NCI-H1436 (cell line): ENCODE measurements at regions not wholly inside any gene's neighbourhood (a gene's known extent, or its start where the extent isn't known, plus 50 kb on each side); places are given as distances from the start of the nearest gene placed in this dataset.

Experiments
- DNase-seq: peaks from one replicate; lab custom pipeline; 2025; lab: John Stamatoyannopoulos, UW

- no peak for DNase-seq
Observed at GRCh38 chr1:29865051-29865450, 628.7 kb downstream of the PTPRU start.

GRCh38 chr1:29864431-29865022 lies 628.2 kb downstream of the PTPRU start:
- DNase-seq = no peak

- no peak for DNase-seq
Observed at GRCh38 chr1:29861922-29862321, 625.6 kb downstream of the PTPRU start.

- no peak for DNase-seq
Observed at GRCh38 chr1:29861446-29861845, 625.1 kb downstream of the PTPRU start.

- no peak for DNase-seq
Observed at GRCh38 chr1:29860681-29861080, 624.4 kb downstream of the PTPRU start.

GRCh38 chr1:29860056-29860455 lies 623.7 kb downstream of the PTPRU start:
- peak; percentile 94 for DNase-seq

GRCh38 chr1:29859126-29859525 lies 622.8 kb downstream of the PTPRU start:
- no peak for DNase-seq

GRCh38 chr1:29858646-29859045 lies 622.3 kb downstream of the PTPRU start:
- no peak for DNase-seq

- no peak for DNase-seq
Observed at GRCh38 chr1:29856340-29857114, 620.2 kb downstream of the PTPRU start.

- DNase-seq = peak; percentile 47
Observed at GRCh38 chr1:29855561-29856160, 619.3 kb downstream of the PTPRU start.

GRCh38 chr1:29854700-29855276 lies 618.5 kb downstream of the PTPRU start:
- DNase-seq = no peak

- DNase-seq = peak; percentile 89
Observed at GRCh38 chr1:29853716-29854330, 617.5 kb downstream of the PTPRU start.

GRCh38 chr1:29852248-29852647 lies 615.9 kb downstream of the PTPRU start:
- no peak for DNase-seq

GRCh38 chr1:29851691-29852090 lies 615.4 kb downstream of the PTPRU start:
- DNase-seq = peak; percentile 36

GRCh38 chr1:29849991-29850757 lies 613.9 kb downstream of the PTPRU start:
- no peak for DNase-seq

- DNase-seq = peak; percentile 62
Observed at GRCh38 chr1:29849038-29849750, 612.9 kb downstream of the PTPRU start.

GRCh38 chr1:29845910-29846309 lies 609.6 kb downstream of the PTPRU start:
- no peak for DNase-seq

- DNase-seq = no peak
Observed at GRCh38 chr1:29842130-29842529, 605.8 kb downstream of the PTPRU start.

- no peak for DNase-seq
Observed at GRCh38 chr1:29839726-29840125, 603.4 kb downstream of the PTPRU start.

- DNase-seq = no peak
Observed at GRCh38 chr1:29838738-29839320, 602.5 kb downstream of the PTPRU start.
